Glutamatergic neuron (in vitro differentiated cells): ENCODE measurements at regions not wholly inside any gene's neighbourhood (a gene's known extent, or its start where the extent isn't known, plus 50 kb on each side); places are given as distances from the start of the nearest gene placed in this dataset.

Experiments
- DNase-seq: peaks from one replicate; pipeline ENCODE4 v3.0.0; 2022
- H3K27ac Mint-ChIP-seq: one replicate; pipeline ENCODE4 v1.8.0; 2020; ENCODE audit warnings: mild to moderate bottlenecking, mixed read lengths, inconsistent platforms; ENCODE audit not compliant: unreplicated experiment
- H3K27me3 Mint-ChIP-seq: one replicate; pipeline ENCODE4 v1.8.0; 2020; ENCODE audit warnings: mild to moderate bottlenecking, moderate library complexity, mixed read lengths, inconsistent platforms; ENCODE audit not compliant: unreplicated experiment
- H3K36me3 Mint-ChIP-seq: one replicate; pipeline ENCODE4 v1.8.0; 2020; ENCODE audit warnings: mild to moderate bottlenecking, mixed read lengths, inconsistent platforms; ENCODE audit not compliant: unreplicated experiment
- H3K4me1 Mint-ChIP-seq: one replicate; pipeline ENCODE4 v1.8.0; 2020; ENCODE audit warnings: mild to moderate bottlenecking, low read depth, mixed read lengths, inconsistent platforms; ENCODE audit not compliant: unreplicated experiment
- H3K4me3 Mint-ChIP-seq: one replicate; pipeline ENCODE4 v1.8.0; 2020; ENCODE audit warnings: mild to moderate bottlenecking, mixed read lengths, inconsistent platforms; ENCODE audit not compliant: unreplicated experiment
- H3K9me3 Mint-ChIP-seq: one replicate; pipeline ENCODE4 v1.8.0; 2020; ENCODE audit warnings: mild to moderate bottlenecking, moderate library complexity, mixed read lengths, inconsistent platforms; ENCODE audit not compliant: unreplicated experiment
- TF ChIP-seq, protein P1 (sequence below): fragments of 200-600 bp; sonication (generic); IDR thresholded peaks from one replicate; pipeline ENCODE4 v1.5.0; 2021; ENCODE audit not compliant: partially characterized antibody, unreplicated experiment

DNA sequence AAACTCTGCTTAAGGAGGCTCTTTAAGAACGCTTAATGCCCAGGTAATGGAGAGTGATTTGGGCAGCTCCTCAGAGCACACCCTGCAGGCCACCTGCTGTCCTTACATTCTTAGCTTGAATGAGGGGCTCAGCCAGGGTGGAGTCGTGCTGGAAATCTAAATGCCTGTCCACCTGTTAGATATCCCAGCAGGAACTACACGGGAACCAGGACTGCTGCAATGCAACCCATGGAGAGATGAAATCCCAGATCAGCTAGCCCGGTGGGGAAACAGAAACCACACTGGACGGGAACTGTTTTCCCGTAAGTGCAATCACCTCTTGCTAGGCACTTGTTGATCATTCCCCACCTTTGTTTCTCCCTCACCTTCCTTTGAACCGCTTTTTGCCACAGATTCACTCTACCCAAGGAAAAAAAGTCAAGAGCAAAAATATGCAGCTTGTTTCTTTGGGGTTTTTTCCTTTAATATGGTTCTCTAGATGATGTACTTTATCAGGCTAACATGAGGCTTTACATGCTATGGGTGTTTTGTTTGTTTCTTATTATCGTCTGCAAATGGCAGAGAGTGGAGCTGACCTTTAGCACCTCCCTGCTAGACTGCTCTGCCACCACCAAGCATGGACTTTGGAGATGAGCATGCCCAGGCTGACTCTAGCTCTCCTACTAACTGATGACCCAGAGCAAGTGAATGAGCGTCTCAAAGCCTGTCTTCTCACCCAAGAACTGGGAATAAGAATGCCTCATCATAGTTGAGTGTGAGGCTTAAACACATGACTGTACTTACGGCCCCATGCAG is 125.9 kb upstream of the TNFAIP3 start:
- no peak for DNase-seq
- Mint-ChIP-seq H3K4me1 (no peaks in the 10 kb centered on the region), H3K27me3 (no peaks in the 10 kb centered on the region), H3K4me3 (no peak overlapping the region), H3K27ac (no peak overlapping the region), H3K9me3 (no peaks in the 10 kb centered on the region), H3K36me3 (no peaks in the 10 kb centered on the region)
- TF ChIP-seq, protein P1, sequence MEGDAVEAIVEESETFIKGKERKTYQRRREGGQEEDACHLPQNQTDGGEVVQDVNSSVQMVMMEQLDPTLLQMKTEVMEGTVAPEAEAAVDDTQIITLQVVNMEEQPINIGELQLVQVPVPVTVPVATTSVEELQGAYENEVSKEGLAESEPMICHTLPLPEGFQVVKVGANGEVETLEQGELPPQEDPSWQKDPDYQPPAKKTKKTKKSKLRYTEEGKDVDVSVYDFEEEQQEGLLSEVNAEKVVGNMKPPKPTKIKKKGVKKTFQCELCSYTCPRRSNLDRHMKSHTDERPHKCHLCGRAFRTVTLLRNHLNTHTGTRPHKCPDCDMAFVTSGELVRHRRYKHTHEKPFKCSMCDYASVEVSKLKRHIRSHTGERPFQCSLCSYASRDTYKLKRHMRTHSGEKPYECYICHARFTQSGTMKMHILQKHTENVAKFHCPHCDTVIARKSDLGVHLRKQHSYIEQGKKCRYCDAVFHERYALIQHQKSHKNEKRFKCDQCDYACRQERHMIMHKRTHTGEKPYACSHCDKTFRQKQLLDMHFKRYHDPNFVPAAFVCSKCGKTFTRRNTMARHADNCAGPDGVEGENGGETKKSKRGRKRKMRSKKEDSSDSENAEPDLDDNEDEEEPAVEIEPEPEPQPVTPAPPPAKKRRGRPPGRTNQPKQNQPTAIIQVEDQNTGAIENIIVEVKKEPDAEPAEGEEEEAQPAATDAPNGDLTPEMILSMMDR, result no peak

DNA sequence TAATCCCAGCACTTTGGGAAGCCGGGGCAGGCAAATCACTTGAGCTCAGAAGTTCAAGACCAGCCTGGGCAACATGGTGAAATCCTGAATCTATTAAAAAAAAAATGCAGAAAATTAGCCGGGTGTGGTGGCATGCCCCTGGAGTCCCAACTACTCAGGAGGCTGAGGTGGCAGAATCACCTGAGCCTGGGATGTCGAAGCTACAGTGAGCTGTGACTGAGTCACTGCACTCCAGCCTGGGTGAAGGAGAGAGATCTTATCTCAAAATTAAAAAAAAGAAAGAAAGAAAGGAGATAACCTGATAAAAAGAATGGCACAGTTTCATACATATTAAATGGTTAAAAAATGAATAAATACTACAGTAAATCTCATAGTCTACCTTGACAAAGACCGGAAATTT is 123.6 kb upstream of the TNFAIP3 start:
- no peak overlapping the region for H3K4me3 Mint-ChIP-seq
- no peaks in the 10 kb centered on the region for H3K4me1 Mint-ChIP-seq
- H3K36me3 Mint-ChIP-seq, result no peaks in the 10 kb centered on the region
- DNase-seq, result no peak
- TF ChIP-seq, protein P1, result no peak
- no peaks in the 10 kb centered on the region for H3K27me3 Mint-ChIP-seq
- H3K9me3 Mint-ChIP-seq, result no peaks in the 10 kb centered on the region
- no peak overlapping the region for H3K27ac Mint-ChIP-seq

- Mint-ChIP-seq H3K9me3 (no peaks in the 10 kb centered on the region), H3K4me1 (no peaks in the 10 kb centered on the region), H3K4me3 (no peak overlapping the region), H3K27me3 (no peaks in the 10 kb centered on the region), H3K36me3 (no peaks in the 10 kb centered on the region), H3K27ac (no peak overlapping the region)
- TF ChIP-seq, protein P1, result no peak
- no peak for DNase-seq
Measured at GRCh38 chr6:137744877-137745276, 122.2 kb upstream of the TNFAIP3 start.

DNA sequence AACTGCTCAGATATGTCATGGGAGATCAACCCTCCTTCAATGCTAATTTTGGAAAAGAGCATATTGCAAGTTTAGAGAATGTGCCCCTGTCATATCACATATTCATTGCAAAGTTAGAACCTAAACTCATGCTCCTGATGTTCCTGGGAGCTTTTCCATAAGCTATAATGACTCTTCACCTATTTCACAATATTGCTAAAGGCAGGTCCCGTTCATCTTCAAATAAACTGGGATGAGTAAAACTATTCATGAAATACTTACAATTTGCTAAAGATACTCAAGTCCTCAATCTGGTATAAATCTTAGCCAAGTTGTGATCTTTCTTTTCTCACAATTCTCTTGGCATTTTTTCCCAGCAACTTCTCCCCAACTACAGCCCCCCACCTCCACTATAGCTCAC is 121.7 kb upstream of the TNFAIP3 start:
- DNase-seq, result no peak
- Mint-ChIP-seq H3K27me3 (no peaks in the 10 kb centered on the region), H3K27ac (no peak overlapping the region), H3K4me3 (no peak overlapping the region), H3K4me1 (no peaks in the 10 kb centered on the region), H3K36me3 (no peaks in the 10 kb centered on the region), H3K9me3 (no peaks in the 10 kb centered on the region)
- TF ChIP-seq, protein P1, result no peak

GRCh38 chr6:137746264-137746663 is 120.8 kb upstream of the TNFAIP3 start:
- TF ChIP-seq, protein P1, result no peak
- Mint-ChIP-seq H3K9me3 (no peaks in the 10 kb centered on the region), H3K4me1 (no peaks in the 10 kb centered on the region)

More at GRCh38 chr6:137746264-137746663, 120.8 kb upstream of the TNFAIP3 start:
- H3K4me3 Mint-ChIP-seq, result no peak overlapping the region
- no peak overlapping the region for H3K27ac Mint-ChIP-seq
- no peaks in the 10 kb centered on the region for H3K36me3 Mint-ChIP-seq
- DNase-seq, result no peak
- no peaks in the 10 kb centered on the region for H3K27me3 Mint-ChIP-seq
